ENCODE measurements at regions not wholly inside any gene's neighbourhood (a gene's known extent, or its start where the extent isn't known, plus 50 kb on each side); places are given as distances from the start of the nearest gene placed in this dataset.
"Not testable (repeated sequence)": the region's sequence is repeated elsewhere in the genome, so short reads cannot be mapped to it uniquely, and the experiment has no call there.

DNA sequence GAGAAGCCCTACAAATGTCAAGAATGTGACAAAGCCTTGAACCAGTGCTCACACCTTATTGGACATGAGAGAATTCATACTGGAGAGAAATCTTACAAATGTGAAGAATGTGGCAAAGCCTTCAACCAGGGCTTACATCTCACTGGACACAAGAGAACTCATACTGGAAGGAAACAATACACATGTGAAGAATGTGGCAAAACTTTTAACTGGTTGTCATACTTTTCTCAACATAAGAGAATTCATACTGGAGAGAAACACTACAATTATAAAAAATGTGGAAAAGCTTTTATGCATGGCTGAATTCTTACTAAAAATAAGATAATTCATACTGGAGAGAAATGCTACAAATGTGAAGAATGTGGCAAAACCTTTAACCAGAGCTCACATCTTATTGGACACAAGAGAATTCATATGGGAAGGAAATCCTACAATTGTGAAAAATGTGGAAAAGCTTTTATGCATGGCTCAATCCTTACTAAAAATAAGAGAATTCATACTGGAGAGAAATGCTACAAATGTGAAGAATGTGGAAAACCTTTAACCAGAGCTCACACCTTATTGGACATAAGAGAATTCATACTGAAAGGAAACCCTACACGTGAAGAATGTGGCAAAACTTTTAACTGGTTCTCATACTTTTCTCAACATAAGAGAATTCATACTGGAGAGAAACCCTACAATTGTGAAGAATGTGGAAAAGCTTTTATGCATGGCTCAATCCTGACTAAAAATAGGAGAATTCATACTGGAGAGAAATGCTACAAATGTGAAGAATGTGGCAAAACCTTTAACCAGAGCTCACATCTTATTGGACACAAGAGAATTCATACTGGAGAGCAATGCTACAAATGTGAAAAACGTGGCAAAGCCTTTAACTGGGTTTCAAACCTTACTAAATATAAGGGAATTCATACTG, 350.6 kb upstream of the NUPR2 start:
- DNase-seq: not testable (repeated sequence)

DNA sequence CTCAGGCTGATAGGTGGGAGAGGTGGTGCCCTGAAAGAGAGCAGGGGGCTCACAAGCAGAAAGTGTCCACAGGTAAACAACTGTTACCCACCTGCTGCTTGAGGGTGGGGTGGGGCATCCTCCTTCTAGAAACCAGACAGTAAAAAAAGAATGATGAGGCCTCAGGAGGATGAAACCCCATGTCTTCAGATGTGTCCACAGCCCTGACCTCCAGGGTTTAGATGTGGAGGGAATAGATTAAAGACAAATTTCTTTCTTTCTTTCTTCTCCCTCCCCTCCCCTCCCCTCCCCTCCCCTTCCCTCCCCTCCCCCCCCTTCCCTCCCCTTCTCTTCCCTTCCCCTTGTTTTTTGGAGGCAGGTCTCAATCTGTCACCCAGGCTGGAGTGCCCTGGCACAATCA, 333.5 kb upstream of the NUPR2 start:
- no peak for DNase-seq

DNA sequence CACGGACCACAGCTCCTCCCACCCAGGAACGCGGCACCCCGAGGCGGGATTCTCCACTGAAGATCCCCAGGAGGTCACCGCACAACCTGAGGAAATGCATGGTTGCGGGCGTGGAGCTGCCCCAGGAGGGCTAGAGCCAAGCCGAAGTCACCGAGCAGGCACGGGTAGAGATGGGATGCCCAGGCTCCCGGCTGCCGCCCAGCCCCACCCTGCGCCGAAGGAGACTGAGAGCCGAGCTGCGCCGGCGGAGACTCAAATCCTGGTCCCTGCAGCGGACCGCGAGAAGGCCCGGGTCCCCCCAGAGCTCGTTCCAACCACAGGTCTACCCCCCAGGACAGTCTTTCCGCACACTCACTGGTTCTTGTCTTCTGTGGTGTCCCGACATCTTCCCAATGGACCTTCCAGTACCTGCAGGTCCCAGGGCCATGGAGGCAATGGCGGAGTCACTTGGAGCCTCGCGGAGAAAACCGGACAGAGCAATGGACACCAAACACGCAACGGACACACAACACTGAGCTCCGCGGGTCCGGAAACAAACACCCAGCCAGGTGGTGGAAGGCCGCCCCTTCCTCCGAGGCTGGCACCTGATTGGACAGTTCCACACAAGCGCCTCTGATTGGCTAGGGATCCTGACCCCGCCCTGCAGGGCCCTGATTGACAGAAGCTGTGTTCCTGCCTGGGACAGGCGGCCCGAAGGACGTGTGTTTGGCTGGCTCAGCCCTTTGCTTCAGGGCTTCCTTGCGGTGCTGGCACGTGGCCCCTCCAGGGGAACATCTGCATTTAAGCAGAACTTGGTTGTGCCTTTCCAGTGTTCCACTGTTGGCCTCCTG, 331.9 kb upstream of the NUPR2 start:
- DNase-seq: no peak

DNA sequence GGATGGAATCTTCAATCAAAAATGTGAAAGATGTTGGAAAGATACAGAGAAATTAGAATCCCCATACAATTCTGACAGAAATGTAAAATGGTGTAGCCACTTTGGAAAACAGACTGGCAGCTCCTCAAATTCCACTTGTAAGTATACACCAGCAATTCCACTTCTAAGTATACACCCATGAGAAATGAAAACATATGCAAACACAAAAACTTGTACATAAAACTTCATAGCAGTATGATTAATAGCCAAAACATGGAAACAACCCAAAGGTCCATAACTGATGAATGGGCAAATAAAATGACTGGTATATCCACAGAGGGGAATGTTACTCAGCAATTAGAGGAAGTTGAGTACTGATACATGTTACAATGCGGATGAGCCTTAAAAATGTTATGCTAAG, 304.3 kb upstream of the NUPR2 start:
- DNase-seq: not testable (repeated sequence)

DNA sequence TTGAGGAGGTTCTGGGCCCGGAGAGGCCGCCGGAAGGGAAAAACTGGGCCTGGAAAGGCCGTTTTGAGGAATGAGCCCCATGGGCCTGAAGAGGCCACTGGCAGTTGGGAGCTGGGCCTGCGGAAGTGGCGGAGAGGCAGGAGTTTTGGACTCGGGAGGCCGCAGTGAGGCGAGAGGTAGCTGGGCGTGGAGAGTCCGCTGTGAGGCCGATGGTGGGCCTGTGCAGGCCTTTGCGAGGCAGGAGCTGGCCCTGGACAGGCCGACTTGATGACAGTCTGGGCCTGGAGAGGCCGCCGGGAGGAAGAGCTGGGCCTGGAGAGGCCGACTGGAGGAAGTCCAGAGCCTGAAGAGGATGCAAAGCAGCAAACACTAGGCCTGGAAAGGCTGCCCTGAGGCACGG, 259.0 kb upstream of the NUPR2 start:
- DNase-seq: no peak

DNA sequence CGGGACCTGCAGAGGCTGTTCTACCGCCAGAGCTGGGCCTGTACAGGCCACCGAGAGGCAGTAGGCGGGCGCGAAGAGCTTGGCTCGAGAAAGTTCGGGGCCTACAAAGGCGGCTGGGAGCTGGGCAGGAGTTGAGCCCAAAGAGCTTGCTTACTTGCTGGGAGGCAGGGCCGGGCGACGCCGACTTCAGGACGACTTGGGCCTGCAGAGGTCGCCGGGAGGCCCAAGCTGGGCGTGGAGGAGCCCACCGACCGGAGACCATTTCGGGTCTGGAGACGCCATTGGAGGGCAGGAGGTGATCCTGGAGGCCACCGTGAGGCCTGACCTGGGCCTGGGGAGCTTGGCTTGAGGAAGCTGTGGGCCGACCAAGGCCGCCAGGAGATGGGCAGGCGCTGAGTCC, 258.4 kb upstream of the NUPR2 start:
- DNase-seq: not testable (repeated sequence)

DNA sequence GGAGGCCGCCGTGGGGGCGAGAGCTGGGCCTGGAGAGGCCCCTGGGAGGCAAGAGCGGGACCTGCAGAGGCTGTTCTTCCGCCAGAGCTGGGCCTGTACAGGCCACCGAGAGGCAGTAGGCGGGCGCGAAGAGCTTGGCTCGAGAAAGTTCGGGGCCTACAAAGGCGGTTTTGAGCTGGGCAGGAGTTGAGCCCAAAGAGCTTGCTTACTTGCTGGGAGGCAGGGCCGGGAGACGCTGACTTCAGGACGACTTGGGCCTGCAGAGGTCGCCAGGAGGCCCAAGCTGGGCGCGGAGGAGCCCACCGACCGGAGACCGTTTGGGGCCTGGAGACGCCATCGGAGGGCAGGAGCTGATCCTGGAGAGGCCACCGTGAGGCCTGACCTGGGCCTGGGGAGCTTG, 257.1 kb upstream of the NUPR2 start:
- peak; percentile 71 for DNase-seq

DNA sequence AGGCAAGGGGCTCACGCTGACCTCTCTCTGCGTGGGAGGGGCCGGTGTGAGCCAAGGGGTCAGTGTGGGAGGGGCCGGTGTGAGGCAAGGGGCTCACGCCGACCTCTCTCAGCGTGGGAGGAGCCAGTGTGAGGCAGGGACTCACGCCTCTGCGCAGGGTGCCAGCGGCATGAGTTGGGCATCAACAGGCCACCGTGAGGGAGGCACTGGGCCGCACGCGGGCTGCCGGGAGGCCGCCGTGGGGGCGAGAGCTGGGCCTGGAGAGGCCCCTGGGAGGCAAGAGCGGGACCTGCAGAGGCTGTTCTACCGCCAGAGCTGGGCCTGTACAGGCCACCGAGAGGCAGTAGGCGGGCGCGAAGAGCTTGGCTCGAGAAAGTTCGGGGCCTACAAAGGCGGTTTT, 255.6 kb upstream of the NUPR2 start:
- peak; percentile 59 for DNase-seq

DNA sequence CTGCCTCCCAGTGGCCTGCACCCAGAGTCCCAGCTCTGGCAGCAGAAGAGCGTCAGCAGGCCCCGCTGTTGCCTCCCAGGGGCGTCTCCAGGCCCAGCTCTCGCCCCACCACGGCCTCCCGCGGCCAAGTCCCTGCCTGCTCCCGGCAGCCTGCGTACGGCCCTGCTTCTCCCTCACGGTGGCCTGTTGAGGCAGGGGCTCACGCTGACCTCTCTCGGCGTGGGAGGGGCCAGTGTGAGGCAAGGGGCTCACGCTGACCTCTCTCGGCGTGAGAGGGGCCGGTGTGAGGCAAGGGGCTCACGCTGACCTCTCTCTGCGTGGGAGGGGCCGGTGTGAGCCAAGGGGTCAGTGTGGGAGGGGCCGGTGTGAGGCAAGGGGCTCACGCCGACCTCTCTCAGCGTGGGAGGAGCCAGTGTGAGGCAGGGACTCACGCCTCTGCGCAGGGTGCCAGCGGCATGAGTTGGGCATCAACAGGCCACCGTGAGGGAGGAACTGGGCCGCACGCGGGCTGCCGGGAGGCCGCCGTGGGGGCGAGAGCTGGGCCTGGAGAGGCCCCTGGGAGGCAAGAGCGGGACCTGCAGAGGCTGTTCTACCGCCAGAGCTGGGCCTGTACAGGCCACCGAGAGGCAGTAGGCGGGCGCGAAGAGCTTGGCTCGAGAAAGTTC, 254.1 kb upstream of the NUPR2 start:
- not testable (repeated sequence) for DNase-seq

DNA sequence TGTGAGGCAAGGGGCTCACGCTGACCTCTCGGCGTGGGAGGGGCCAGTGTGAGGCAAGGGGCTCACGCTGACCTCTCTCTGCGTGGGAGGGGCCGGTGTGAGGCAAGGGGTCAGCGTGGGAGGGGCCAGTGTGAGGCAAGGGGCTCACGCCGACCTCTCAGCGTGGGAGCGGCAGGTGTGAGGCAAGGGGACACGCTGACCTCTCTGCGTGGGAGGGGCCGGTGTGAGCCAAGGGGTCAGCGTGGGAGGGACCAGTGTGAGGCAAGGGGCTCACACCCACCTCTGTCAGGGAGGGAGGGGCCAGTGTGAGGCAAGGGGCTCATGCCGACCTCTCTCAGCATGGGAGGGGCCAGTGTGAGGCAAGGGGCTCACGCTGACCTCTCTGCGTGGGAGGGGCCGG, 251.7 kb upstream of the NUPR2 start:
- not testable (repeated sequence) for DNase-seq

DNA sequence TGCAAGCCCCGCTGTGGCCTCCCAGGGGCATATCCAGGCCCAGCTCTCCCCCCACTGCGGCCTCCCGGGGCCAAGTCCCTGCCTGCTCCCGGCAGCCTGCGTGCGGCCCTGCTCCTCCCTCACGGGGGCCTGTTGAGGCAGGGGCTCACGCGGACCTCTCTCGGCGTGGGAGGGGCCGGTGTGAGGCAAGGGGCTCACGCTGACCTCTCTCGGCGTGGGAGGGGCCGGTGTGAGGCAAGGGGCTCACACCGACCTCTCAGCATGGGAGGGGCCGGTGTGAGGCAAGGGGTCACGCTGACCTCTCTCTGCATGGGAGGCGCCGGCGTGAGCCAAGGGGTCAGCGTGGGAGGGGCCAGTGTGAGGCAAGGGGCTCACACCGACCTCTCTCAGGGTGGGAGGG, 251.2 kb upstream of the NUPR2 start:
- DNase-seq: peak; percentile 27

DNA sequence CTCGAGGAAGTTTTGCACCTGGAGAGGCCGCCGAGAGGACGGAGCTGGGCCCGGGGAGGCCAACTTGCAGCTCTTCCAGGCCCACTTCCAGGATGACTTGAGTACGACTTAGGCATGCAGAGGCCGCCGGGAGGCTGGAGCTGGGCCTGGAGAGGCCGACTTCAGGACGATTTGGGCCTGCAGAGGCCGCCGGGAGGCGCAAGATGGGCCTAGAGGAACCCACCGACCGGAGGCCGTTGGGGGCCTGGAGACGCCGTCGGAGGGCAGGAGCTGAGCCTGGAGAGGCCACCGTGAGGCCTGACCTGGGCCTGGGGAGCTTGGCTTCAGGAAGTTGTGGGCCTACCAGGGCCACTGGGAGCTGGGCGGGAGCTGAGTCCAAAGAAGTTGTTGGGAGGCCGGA, 250.5 kb upstream of the NUPR2 start:
- DNase-seq: not testable (repeated sequence)

DNA sequence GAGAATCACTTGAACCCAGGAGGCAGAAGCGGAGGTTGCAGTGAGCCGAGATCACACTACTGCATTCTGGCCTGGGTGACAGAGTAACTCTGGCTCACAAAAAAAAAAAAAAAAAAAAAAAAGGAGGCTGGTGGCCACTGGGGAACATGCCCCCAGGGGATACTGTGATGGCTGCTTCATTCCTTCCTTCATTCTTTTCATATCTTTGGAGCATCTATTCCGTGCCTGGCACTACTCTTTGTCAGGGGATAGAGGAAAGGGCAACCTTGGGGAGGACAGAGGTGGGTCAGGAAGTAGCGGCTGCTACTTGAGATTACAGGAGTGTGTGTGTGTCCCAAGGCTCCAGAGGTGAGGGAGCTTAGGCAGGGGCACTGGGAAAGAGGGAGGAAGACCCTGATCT, 236.4 kb upstream of the NUPR2 start:
- not testable (repeated sequence) for DNase-seq

DNA sequence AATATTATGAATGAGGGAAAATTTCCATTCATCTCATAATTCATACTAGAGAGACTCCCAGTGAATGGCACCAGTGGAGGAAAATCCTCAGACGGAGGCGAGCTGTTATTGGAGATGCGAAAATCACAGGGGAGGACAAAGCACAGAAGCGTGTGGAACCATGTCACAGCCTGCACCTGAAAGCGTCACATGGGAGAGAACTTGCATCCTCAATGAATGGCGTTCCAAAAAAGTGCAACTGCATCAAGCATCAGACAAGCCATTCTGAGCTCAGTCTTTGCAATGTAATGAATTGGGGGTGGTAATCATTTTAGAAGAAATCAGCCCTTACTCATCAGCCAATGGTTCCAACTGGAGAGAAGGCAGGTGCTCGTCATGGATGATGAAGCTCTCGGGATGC, 235.0 kb upstream of the NUPR2 start:
- not testable (repeated sequence) for DNase-seq

DNA sequence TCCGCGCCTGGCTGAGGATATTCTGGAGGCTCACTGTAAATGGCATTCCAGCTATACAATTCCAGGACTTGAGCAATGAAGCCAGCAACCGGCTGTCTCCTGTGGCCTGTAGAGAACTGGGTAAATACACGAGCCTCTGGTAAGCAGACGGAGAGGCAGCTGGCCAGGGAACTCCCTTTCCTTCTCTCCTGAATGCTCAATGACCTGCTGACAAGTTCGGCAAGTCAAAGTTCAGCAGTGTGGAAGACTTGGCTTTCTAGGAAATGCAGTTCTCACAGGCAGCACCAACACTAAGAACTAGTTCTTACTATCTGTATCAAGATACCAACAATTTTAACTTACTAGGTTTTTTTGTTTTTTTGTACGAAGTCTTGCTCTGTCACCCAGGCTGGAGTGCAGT, 232.1 kb upstream of the NUPR2 start:
- not testable (repeated sequence) for DNase-seq

DNA sequence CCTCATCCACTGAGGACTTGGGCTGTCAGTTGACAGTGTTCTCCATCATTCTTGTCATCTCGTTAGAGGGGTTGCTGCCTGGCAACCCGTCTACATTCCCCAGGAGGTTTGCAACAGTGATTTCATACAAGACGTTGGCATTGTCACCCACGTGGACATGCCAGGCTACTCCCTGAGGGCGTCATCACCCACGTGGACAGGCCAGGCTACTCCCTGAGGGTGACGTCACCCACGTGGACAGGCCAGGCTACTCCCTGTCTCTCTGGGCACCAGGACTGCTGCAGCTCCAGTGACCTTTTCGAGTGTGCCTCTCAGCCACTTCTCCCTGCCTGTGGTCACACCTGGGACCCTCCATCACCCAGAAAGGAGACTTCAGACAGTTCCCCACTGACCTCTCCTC, 212.1 kb upstream of the NUPR2 start:
- not testable (repeated sequence) for DNase-seq

DNA sequence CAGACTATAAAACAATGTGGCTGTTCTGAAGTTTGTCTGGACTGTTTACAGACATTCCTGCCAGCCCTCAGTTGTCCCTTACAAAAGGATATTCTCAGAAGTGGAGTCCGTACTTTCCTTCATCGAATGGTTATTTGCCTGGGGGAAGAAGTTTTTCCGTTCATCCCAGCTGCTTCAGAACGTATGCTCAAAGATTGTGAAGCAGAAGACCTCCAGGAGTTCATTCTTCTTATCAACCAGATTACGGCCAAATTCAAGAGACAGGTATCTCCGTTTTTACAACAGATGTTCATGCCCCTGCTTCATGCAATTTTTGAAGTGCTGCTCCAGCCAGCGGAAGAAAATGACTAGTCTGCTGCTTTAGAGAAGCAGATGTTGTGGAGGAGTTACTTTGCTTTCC, 174.3 kb upstream of the NUPR2 start:
- no peak for DNase-seq

DNA sequence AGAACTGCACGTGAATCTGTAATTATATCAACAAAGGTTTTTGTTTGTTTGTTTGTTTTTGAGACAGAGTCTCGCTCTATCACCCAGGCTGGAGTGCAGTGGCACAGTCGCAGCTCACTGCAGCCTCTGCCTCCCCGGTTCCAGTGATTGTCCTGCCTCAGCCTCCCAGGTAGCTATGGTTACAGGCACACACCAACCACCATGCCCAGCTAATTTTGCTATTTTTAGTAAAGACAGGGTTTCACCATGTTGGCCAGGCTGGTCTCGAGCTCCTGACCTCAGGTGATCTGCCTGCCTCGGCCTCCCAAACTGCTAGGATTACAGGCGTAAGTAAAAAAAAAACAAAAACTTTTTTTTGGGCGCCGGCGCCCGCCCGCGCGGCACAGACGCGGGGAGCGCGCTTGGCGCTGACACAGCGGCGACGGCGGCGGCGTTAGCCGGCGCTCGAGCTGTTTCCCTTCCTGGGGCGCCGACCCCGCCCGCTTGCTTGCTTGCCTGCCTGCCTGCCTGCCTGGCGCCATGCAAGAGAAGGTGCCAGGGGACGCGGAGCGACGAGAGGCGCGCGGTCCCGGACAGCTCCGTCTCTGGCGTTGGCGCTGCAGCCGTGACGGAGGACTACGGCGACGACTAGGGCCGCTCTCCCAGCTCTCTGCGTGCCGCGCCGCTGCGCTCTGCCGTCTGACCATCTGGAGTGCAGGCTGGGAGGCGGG, 171.4 kb upstream of the NUPR2 start:
- DNase-seq: no peak

DNA sequence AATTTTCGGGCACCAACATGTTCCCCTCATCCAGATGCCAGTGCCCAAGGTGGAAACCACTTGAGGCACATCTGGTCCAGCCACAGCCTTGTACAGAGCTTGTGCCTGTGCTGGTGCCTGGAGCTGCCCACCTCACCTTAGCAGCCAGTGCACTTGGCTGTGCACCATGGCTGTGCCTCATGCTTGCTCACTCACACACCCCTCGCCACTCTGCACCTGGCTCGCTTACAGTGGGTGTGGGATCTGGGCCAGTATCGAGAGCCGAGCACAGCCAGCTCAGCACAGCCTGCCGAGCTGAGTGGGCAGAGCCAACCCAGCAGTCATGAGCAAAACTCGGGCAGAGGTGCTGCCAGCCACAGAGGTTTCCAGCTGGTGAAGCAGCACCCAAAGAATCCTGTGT, 139.9 kb upstream of the NUPR2 start:
- DNase-seq: no peak

DNA sequence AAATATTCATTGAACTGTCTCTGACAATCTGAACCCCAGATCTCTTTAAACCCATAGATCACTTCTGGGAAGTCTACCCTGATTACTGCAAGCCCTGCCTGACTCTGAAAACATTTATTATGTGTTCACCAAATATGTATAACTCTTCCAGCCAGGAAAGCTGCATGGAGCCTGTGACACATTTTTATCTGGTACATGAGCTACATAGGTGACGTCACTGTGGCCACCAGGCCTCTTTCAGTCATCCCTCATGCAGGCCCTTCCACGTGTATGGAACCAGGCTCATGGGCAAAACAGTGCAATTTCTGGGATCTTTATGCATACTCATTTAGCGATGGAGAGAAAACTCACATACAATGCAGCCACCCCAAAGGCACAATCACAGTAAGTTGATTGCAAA, 133.9 kb upstream of the NUPR2 start:
- no peak for DNase-seq

DNA sequence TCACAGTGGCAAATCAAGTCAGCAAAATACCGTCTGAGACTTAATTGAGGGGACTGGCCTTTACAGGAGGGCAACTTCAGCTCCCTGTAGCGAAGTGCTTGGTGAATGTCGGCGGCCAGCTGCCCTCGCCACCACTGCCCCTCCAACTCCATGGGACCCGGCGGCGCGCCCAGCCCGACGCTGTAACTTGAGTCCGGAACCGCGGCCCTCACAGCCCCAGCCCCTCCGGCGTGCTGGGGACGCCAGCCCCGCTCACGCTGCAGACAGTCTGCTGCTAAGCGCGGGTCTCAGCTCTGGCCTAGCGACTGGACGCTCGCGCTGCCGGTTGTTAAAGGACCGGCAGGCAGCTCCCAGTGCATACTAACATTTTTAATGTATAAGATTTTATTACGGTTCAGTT, 113.4 kb upstream of the NUPR2 start:
- no peak for DNase-seq

DNA sequence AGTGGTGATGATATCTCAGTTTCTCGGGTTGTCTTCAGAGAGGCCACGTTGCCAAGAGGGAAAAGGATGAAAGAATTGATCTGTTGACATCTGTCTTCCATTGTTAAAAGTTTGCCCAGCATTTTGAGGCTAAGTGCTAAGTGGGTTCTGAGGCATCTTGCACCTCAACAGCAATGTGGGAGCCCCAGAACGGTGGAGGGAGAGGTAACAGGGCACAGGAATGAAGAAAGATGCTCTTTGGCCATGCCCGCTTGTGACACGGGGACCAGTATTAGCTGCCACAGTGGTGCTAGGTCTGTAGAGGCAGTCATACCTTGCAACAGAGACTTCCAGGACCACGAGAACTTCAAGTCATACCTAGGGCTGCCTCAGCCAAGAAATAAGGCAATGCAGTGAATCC, 106.6 kb upstream of the NUPR2 start:
- DNase-seq: no peak

DNA sequence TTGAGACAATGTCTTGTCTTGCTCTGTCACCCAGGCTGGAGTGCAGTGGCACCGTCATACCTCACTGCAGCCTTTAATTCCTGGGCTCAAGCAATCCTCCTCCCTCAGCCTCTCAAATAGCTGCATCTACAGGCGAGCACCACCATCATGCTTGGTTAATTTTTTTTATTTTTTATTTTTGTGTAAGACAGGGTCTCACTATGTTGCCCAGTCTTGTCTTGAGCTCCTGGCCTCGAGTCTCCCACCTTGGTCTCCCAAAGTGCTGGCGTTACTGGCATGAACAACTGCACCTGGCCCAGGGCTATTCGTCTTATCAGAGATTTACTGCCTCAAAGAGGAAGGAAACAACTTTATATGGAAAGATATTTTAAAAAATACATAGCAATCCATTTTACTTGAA, 102.8 kb upstream of the NUPR2 start:
- DNase-seq: no peak

All from activated naive CD4-positive, alpha-beta T cell treated with anti-CD3 and anti-CD28 coated beads, Interleukin-2, amount 50 U/mL, for 16 hours (primary cell).